Kidney (tissue), 13 donors: ENCODE measurements at regions not wholly inside any gene's neighbourhood (a gene's known extent, or its start where the extent isn't known, plus 50 kb on each side); places are given as distances from the start of the nearest gene placed in this dataset.

ENCODE experiments used
- DNase-seq, 5 donors: peaks; one replicate each; pipeline ENCODE4 v3.0.0-alpha.2; 2013 to 2020
- FAIRE-seq: peaks from 2 replicates; lab custom pipeline; 2012; peaks lifted over from hg19 to GRCh38; lab: Jason Lieb, UNC
- H3K27ac ChIP-seq, 2 donors: one replicate each; pipeline ENCODE4 v1.7.0; 2013; ENCODE audit warnings: low read depth in 2 of 2, low read length in 2 of 2, inconsistent platforms in 1 of 2
- H3K27me3 ChIP-seq: one replicate; pipeline ENCODE4 v1.7.1; 2013; ENCODE audit warnings: low read length, inconsistent platforms; ENCODE audit not compliant: control insufficient read depth, insufficient read depth
- H3K36me3 ChIP-seq, 3 donors: one replicate each; pipeline versions ENCODE4 v1.7.0 to v1.7.1; 2013; ENCODE audit warnings: low read length in 3 of 3, control low read depth in 1 of 3, inconsistent platforms in 1 of 3; ENCODE audit not compliant: insufficient read depth in 3 of 3, control insufficient read depth in 2 of 3
- H3K4me1 ChIP-seq, 3 donors: one replicate each; pipeline versions ENCODE4 v1.7.0 to v1.7.1; 2013; ENCODE audit warnings: low read length in 3 of 3, inconsistent platforms in 1 of 3, low read depth in 1 of 3; ENCODE audit not compliant: control insufficient read depth in 2 of 3, insufficient read depth in 2 of 3
- H3K4me3 ChIP-seq, 3 donors: one replicate each; pipeline versions ENCODE4 v1.7.0 to v1.8.1; 2013; ENCODE audit warnings: low read length in 3 of 3, control low read depth in 1 of 3, inconsistent platforms in 1 of 3
- H3K9ac ChIP-seq, 3 donors: one replicate each; pipeline versions ENCODE4 v1.7.0 to v1.7.1; 2013; ENCODE audit warnings: low read length in 3 of 3, control low read depth in 1 of 3, inconsistent platforms in 1 of 3
- H3K9me3 ChIP-seq, 3 donors: one replicate each; pipeline versions ENCODE4 v1.7.0 to v1.7.1; 2013; ENCODE audit warnings: low read length in 3 of 3, control low read depth in 1 of 3, inconsistent platforms in 1 of 3; ENCODE audit not compliant: control insufficient read depth in 2 of 3, insufficient read depth in 1 of 3
- CTCF ChIP-seq: IDR thresholded peaks from 3 replicates; pipeline ENCODE4 v1.5.1; 2012; ENCODE audit warnings: mild to moderate bottlenecking, moderate library complexity, borderline replicate concordance; ENCODE audit not compliant: insufficient read depth; ENCODE audit errors: extremely low read depth
- intact Hi-C: fragments of 100-400 bp; cut with DNase I; formaldehyde crosslinking; loops from one replicate; pipeline ENCODE4 v1.11.1; 2022
- donor health status: control.
- donor health status: control.
- donor health status: control.
- donor health status: control.
- donor health status: control.
- donor health status: DM: yes; HTN: yes; CAD: no.
- donor health status: Normal renal cell carcinoma (clear cell type).

DNA sequence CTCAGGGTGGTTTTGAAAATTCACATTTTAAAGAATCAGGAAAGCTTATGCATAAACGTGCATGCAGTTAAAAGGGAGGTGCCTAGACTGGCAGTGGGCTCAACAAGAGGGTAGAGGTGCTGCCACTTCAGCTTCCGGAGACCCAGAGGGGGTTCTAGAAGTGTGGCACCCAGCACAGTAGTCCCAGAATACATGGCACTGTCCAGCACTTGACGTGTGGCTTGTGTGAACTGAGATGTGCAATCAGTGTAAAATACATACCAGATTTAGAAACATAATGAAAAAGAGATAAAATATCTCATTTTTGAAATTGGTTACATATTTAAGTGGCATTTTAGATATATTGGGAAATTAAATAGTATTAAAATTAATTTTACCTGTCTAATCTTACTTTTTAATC, 89.3 kb downstream of the RIN2 start:
- Histone ChIP-seq H3K4me3 (no peak overlapping the region), H3K27me3 (no peaks in the 10 kb centered on the region), H3K4me1 (peaks cover 5 to 24% (median 16%) of the 10 kb centered on the region in 3 donors), H3K27ac (no peak overlapping the region), H3K9me3 (no peaks in the 10 kb centered on the region), H3K36me3 (no peaks in the 10 kb centered on the region), H3K9ac (no peak overlapping the region)
- DNase-seq (no peak), FAIRE-seq (no peak)
- intact Hi-C loops, result no loop called here
- no peak for TF ChIP-seq CTCF

DNA sequence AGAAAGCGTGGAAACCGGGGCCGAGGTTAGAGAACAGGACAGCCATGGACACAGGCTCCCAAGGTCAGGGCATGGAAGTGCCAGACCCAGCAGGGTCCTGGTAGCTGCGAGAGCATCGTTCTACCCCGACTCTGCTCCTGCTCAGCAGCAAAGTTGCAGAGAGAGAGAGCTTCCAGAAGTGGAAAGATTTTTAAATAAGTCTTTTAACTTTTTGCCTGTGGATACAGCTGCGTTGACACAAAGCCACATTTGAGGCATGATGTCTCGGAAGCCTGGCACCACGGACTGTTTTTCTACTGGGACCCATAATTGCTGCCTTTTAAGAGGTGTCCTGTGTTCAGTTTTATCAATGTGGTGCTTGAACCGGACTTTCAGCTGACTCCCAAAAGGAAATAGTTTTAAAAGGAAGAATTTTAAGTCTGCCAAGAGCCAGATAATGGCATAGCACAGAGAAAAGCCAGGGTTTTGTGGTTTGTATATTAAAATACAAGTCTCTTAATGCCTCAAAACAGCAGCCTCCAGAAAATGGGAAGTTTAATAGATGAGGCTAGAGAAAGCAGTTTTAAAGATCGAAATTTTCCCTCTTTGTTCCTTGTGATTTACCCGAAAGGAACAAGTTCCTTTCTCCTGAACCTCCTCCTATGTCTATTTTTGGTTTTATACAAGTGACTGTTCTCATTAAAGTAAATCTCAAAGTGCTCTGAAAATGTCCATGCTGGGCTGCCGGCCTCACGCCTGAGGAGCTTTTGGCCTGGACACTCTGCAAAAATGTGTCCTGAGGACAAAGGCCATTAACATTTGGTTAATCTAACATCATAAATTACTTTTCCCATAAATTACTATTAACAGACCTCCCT, 91.5 kb downstream of the RIN2 start:
- Histone ChIP-seq H3K4me3 (peak overlapping the region in 2 of 3 donors; percentile 4 to 18), H3K4me1 (peaks cover 5 to 20% (median 16%) of the 10 kb centered on the region in 3 donors), H3K27me3 (no peaks in the 10 kb centered on the region), H3K27ac (peak overlapping the region; percentile 75 to 82), H3K9ac (peak overlapping the region in 1 of 3 donors; percentile 20), H3K36me3 (no peaks in the 10 kb centered on the region), H3K9me3 (no peaks in the 10 kb centered on the region)
- DNase-seq, result peak in 1 of 5 donors; percentile 60
- TF ChIP-seq CTCF, result no peak
- intact Hi-C loops, result no loop called here
- FAIRE-seq, result no peak

GRCh38 chr20:19850198-19850533, 92.1 kb downstream of the RIN2 start:
- Histone ChIP-seq H3K9me3 (no peaks in the 10 kb centered on the region), H3K9ac (no peak overlapping the region), H3K27me3 (no peaks in the 10 kb centered on the region), H3K27ac (peak overlapping the region in 1 of 2 donors; percentile 72), H3K4me3 (no peak overlapping the region), H3K4me1 (peaks cover 5 to 20% (median 16%) of the 10 kb centered on the region in 3 donors), H3K36me3 (no peaks in the 10 kb centered on the region)
- TF ChIP-seq CTCF, result no peak
- no peak for FAIRE-seq
- intact Hi-C loops, result no loop called here
- peak in 3 of 5 donors; percentile 53 to 77 (median 58) for DNase-seq
